Progenitor cell of endocrine pancreas (in vitro differentiated cells): ENCODE measurements at regions not wholly inside any gene's neighbourhood (a gene's known extent, or its start where the extent isn't known, plus 50 kb on each side); places are given as distances from the start of the nearest gene placed in this dataset.

Experiments used
- DNase-seq: peaks from one replicate; pipeline ENCODE4 v3.0.0; 2021; ENCODE audit warnings: low spot score; ENCODE audit not compliant: unreplicated experiment
- H3K27ac Mint-ChIP-seq: 2 replicates; pipeline ENCODE4 v1.8.0; 2021; ENCODE audit warnings: mild to moderate bottlenecking, moderate library complexity, mixed read lengths
- H3K27me3 Mint-ChIP-seq: 2 replicates; pipeline ENCODE4 v1.8.0; 2021; ENCODE audit warnings: mixed read lengths
- H3K36me3 Mint-ChIP-seq: 2 replicates; pipeline ENCODE4 v1.8.0; 2022; ENCODE audit warnings: mixed read lengths; ENCODE audit not compliant: insufficient read depth
- H3K4me1 Mint-ChIP-seq: 2 replicates; pipeline ENCODE4 v1.8.0; 2021; ENCODE audit warnings: low read depth, mixed read lengths
- H3K4me3 Mint-ChIP-seq: 2 replicates; pipeline ENCODE4 v1.8.0; 2021; ENCODE audit warnings: low read depth, mild to moderate bottlenecking, moderate library complexity, mixed read lengths
- H3K9me3 Mint-ChIP-seq: 2 replicates; pipeline ENCODE4 v1.8.0; 2021; ENCODE audit warnings: low read depth, mixed read lengths
- TF ChIP-seq, protein P1 (sequence below): fragments of 200-600 bp; sonication (generic); IDR thresholded peaks from one replicate; pipeline ENCODE4 v1.5.0; 2021; ENCODE audit warnings: antibody characterized with exemption, mild to moderate bottlenecking; ENCODE audit not compliant: unreplicated experiment

- no peaks in the 10 kb centered on the region for H3K36me3 Mint-ChIP-seq
- no peaks in the 10 kb centered on the region for H3K9me3 Mint-ChIP-seq
- H3K4me3 Mint-ChIP-seq = no peak overlapping the region
- H3K27ac Mint-ChIP-seq = no peak overlapping the region
- H3K27me3 Mint-ChIP-seq = no peaks in the 10 kb centered on the region
- TF ChIP-seq, protein P1, sequence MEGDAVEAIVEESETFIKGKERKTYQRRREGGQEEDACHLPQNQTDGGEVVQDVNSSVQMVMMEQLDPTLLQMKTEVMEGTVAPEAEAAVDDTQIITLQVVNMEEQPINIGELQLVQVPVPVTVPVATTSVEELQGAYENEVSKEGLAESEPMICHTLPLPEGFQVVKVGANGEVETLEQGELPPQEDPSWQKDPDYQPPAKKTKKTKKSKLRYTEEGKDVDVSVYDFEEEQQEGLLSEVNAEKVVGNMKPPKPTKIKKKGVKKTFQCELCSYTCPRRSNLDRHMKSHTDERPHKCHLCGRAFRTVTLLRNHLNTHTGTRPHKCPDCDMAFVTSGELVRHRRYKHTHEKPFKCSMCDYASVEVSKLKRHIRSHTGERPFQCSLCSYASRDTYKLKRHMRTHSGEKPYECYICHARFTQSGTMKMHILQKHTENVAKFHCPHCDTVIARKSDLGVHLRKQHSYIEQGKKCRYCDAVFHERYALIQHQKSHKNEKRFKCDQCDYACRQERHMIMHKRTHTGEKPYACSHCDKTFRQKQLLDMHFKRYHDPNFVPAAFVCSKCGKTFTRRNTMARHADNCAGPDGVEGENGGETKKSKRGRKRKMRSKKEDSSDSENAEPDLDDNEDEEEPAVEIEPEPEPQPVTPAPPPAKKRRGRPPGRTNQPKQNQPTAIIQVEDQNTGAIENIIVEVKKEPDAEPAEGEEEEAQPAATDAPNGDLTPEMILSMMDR = no peak
- peaks cover 3% of the 10 kb centered on the region for H3K4me1 Mint-ChIP-seq
- no peak for DNase-seq
These were observed 61.0 kb upstream of the LYVE1 start for GRCh38 chr11:10629411-10630002.

- no peak for DNase-seq
- no peak overlapping the region for H3K27ac Mint-ChIP-seq
These were observed 60.2 kb upstream of the LYVE1 start for GRCh38 chr11:10628508-10629236.

GRCh38 chr11:10627816-10628215, 59.4 kb upstream of the LYVE1 start:
- Mint-ChIP-seq H3K4me1 (no peaks in the 10 kb centered on the region), H3K4me3 (no peak overlapping the region)
- DNase-seq = no peak

More at GRCh38 chr11:10628508-10629236, 60.2 kb upstream of the LYVE1 start:
- Mint-ChIP-seq H3K27me3 (no peaks in the 10 kb centered on the region), H3K36me3 (no peaks in the 10 kb centered on the region), H3K9me3 (no peaks in the 10 kb centered on the region), H3K4me3 (no peak overlapping the region), H3K4me1 (peaks cover 3% of the 10 kb centered on the region)
- TF ChIP-seq, protein P1 = no peak

DNA sequence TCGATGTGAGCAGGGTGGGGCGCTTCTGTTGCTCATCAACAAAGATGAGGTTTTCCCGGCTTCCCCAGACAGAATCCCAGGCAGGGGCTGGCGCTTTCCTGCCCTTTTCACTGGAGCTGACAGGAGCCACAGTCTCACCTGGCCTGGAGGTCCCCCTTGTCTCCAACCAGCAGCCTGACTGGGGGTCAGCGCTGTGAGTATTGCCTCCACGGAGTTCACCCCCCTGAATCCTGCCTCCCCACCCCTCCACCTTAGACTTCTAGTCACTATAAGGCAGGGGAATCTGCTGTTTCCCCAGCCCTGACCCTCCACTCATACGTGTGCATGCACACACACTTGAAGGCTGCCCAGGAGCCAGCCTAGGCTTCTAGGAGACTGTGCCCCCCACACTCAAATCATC, 58.8 kb upstream of the LYVE1 start:
- H3K27me3 Mint-ChIP-seq = no peaks in the 10 kb centered on the region
- DNase-seq = no peak
- TF ChIP-seq, protein P1 = no peak
- H3K4me1 Mint-ChIP-seq = no peaks in the 10 kb centered on the region
- H3K9me3 Mint-ChIP-seq = no peaks in the 10 kb centered on the region
- no peaks in the 10 kb centered on the region for H3K36me3 Mint-ChIP-seq
- no peak overlapping the region for H3K27ac Mint-ChIP-seq
- H3K4me3 Mint-ChIP-seq = no peak overlapping the region

More at GRCh38 chr11:10627816-10628215, 59.4 kb upstream of the LYVE1 start:
- H3K27me3 Mint-ChIP-seq = no peaks in the 10 kb centered on the region
- no peaks in the 10 kb centered on the region for H3K9me3 Mint-ChIP-seq
- no peaks in the 10 kb centered on the region for H3K36me3 Mint-ChIP-seq
- TF ChIP-seq, protein P1 = no peak
- H3K27ac Mint-ChIP-seq = no peak overlapping the region

- DNase-seq = no peak
- no peak overlapping the region for H3K27ac Mint-ChIP-seq
- H3K36me3 Mint-ChIP-seq = no peaks in the 10 kb centered on the region
- TF ChIP-seq, protein P1 = no peak
- H3K27me3 Mint-ChIP-seq = no peaks in the 10 kb centered on the region
- H3K9me3 Mint-ChIP-seq = no peaks in the 10 kb centered on the region
- H3K4me1 Mint-ChIP-seq = no peaks in the 10 kb centered on the region
- no peak overlapping the region for H3K4me3 Mint-ChIP-seq
These were observed 57.5 kb upstream of the LYVE1 start for GRCh38 chr11:10625982-10626311.
